B cell (primary cell): ENCODE measurements at regions not wholly inside any gene's neighbourhood (a gene's known extent, or its start where the extent isn't known, plus 50 kb on each side); places are given as distances from the start of the nearest gene placed in this dataset.

ENCODE experiments used
- ATAC-seq: fragments of 200-7000 bp; cut with Tn5 transposase; one replicate; pipeline ENCODE4 v1.10.0; 2021; ENCODE audit warnings: low read depth, mild to moderate bottlenecking, moderate number of reproducible peaks, moderate library complexity
- CTCF ChIA-PET: fragments of 350-600 bp; sonication (Branson Sonifier 250); formaldehyde crosslinking; loops from one replicate; lab custom pipeline; 2021; ENCODE audit warnings: antibody characterized with exemption, inconsistent platforms; lab: Charles Lee
- POLR2A ChIA-PET: fragments of 350-600 bp; sonication (Branson Sonifier 250); formaldehyde crosslinking; loops from one replicate; lab custom pipeline; 2021; ENCODE audit warnings: antibody characterized with exemption; lab: Charles Lee
- DNase-seq: peaks from one replicate; pipeline ENCODE4 v3.0.0; 2013
- H2AFZ ChIP-seq: 2 replicates; pipeline ENCODE4 v1.6.1; 2012; ENCODE audit warnings: mild to moderate bottlenecking, low read depth, low read length; ENCODE audit not compliant: insufficient read depth, poor library complexity, severe bottlenecking
- H3K27ac ChIP-seq, 2 donors: 1 replicate in 1 of 2; 2 replicates in 1 of 2; pipeline ENCODE4 v1.5.1; 2012 to 2013; ENCODE audit warnings: low read length in 2 of 2, mild to moderate bottlenecking in 2 of 2, moderate library complexity in 1 of 2
- H3K27me3 ChIP-seq, 4 experiments: fragments of 200-600 bp in 1 of 4; sonication (generic) in 1 of 4; replicated peaks in 1 of 4; 1 replicate in 2 of 4; 2 replicates in 2 of 4; pipeline versions ENCODE4 v1.6.1 to v1.7.0; 2013 to 2016; ENCODE audit warnings: low read length in 3 of 4, mild to moderate bottlenecking in 2 of 4, mixed read lengths in 1 of 4, moderate library complexity in 1 of 4; ENCODE audit not compliant: insufficient read depth in 4 of 4, control insufficient read depth in 3 of 4; ENCODE audit errors: control extremely low read depth in 1 of 4
- H3K36me3 ChIP-seq, 2 experiments: replicated peaks in 1 of 2; 1 replicate in 1 of 2; 2 replicates in 1 of 2; pipeline versions ENCODE4 v1.6.1 to v1.7.1; 2013; ENCODE audit warnings: low read length in 1 of 2; ENCODE audit not compliant: insufficient read depth in 2 of 2, control insufficient read depth in 1 of 2; ENCODE audit errors: control extremely low read depth in 1 of 2, extremely low read depth in 1 of 2
- H3K4me1 ChIP-seq, 2 donors: fragments of 200-600 bp in 1 of 2; sonication (generic) in 1 of 2; 1 replicate in 1 of 2; 2 replicates in 1 of 2; pipeline versions ENCODE4 v1.5.1 to v1.6.1; 2013 to 2017; ENCODE audit warnings: low read length in 2 of 2; ENCODE audit not compliant: control insufficient read depth in 2 of 2, insufficient read depth in 2 of 2
- H3K4me2 ChIP-seq: replicated peaks from 2 replicates; pipeline ENCODE3; 2012; ENCODE audit warnings: mild to moderate bottlenecking, low read depth, low read length; ENCODE audit not compliant: poor library complexity, severe bottlenecking
- H3K4me3 ChIP-seq, 5 experiments: fragments of 200-600 bp in 1 of 5; sonication (generic) in 1 of 5; 1 replicate in 3 of 5; 2 replicates in 2 of 5; pipeline versions ENCODE4 v1.5.1 to v1.7.0; 2011 to 2016; ENCODE audit warnings: low read length in 4 of 5, mild to moderate bottlenecking in 4 of 5, low read depth in 2 of 5, control low read depth in 1 of 5, moderate library complexity in 1 of 5; ENCODE audit not compliant: insufficient read depth in 1 of 5; ENCODE audit errors: control extremely low read depth in 1 of 5, extremely low read depth in 1 of 5
- H3K79me2 ChIP-seq: fragments of 200-600 bp; sonication (generic); one replicate; pipeline ENCODE4 v1.6.0; 2016; ENCODE audit warnings: low read length; ENCODE audit not compliant: control insufficient read depth, insufficient read depth
- H3K9ac ChIP-seq: fragments of 200-600 bp; sonication (generic); 2 replicates; pipeline ENCODE4 v1.6.1; 2017; ENCODE audit warnings: mild to moderate bottlenecking, low read length, moderate library complexity
- H3K9me3 ChIP-seq, 3 donors: one replicate each; pipeline versions ENCODE4 v1.6.1 to v1.7.1; 2013; ENCODE audit warnings: low read length in 2 of 3; ENCODE audit not compliant: control insufficient read depth in 2 of 3, insufficient read depth in 1 of 3; ENCODE audit errors: control extremely low read depth in 1 of 3
- H4K20me1 ChIP-seq: 2 replicates; pipeline ENCODE4 v1.6.0; 2012; ENCODE audit warnings: mild to moderate bottlenecking, low read length; ENCODE audit not compliant: insufficient read depth, control insufficient read depth, poor library complexity, severe bottlenecking
- H3K27ac Mint-ChIP-seq: one replicate; pipeline ENCODE4 v1.8.0; 2021; ENCODE audit warnings: mixed read lengths
- H3K27me3 Mint-ChIP-seq: one replicate; pipeline ENCODE4 v1.8.0; 2021; ENCODE audit warnings: mixed read lengths
- H3K4me1 Mint-ChIP-seq: one replicate; pipeline ENCODE4 v1.8.0; 2021; ENCODE audit warnings: mixed read lengths
- H3K4me3 Mint-ChIP-seq: one replicate; pipeline ENCODE4 v1.8.0; 2021; ENCODE audit warnings: mixed read lengths
- H3K9me3 Mint-ChIP-seq: one replicate; pipeline ENCODE4 v1.8.0; 2022; ENCODE audit warnings: mixed read lengths; ENCODE audit not compliant: insufficient read depth
- EZH2 ChIP-seq: IDR thresholded peaks from 2 replicates; pipeline ENCODE4 v1.6.1; 2012; ENCODE audit warnings: borderline replicate concordance, low read depth, mild to moderate bottlenecking, moderate library complexity, low read length; ENCODE audit not compliant: insufficient read depth, poor library complexity, severe bottlenecking
- WGBS: methylation state at CpG from one replicate; pipeline ENCODE4 v1.1.5; 2013; ENCODE audit warnings: missing lambda C conversion rate; ENCODE audit not compliant: insufficient coverage; 5-methylcytosine and 5-hydroxymethylcytosine counted together
- intact Hi-C: fragments of 100-400 bp; cut with micrococcal nuclease; formaldehyde crosslinking; loops from one replicate; pipeline ENCODE4 v1.10.0; 2022
- TF ChIP-seq, protein P1 (sequence below): fragments of 200-600 bp; IDR thresholded peaks from one replicate; pipeline ENCODE4 v1.8.0; 2022; ENCODE audit warnings: antibody characterized with exemption, mild to moderate bottlenecking

DNA sequence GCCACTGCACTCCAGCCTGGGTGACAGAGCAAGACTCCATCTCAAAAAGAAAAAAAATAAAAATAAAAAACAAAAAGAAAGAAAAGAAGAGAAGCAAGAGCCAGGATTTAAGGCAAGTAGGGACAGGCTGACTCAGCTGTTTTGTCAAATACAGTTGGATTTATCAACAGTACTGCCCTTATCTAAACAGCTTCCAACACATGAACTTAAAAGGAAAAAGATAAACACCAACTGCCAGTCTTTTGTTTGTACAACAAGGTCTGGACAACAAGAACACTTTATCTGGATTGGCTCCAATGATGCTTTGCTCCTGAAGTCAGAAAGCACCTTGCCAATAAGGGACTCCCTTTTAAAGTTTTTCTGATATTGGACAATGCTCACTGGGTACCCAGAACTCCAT lies 886.0 kb downstream of the ADGRL2 start:
- no peak overlapping the region for H3K27ac ChIP-seq
- H3K9me3 ChIP-seq = peaks cover 0 to 12% (median 3%) of the 10 kb centered on the region in 3 donors
- intact Hi-C loops = no loop called here
- H3K27me3 ChIP-seq = no peaks in the 10 kb centered on the region
- no peaks in the 10 kb centered on the region for H3K36me3 ChIP-seq
- no peak overlapping the region for H3K9ac ChIP-seq
- no peaks in the 10 kb centered on the region for H3K79me2 ChIP-seq
- Mint-ChIP-seq H3K4me3 (no peak overlapping the region), H3K9me3 (no peaks in the 10 kb centered on the region), H3K4me1 (no peaks in the 10 kb centered on the region), H3K27ac (no peak overlapping the region), H3K27me3 (no peaks in the 10 kb centered on the region)
- ATAC-seq (no peak), DNase-seq (no peak)
- H4K20me1 ChIP-seq = no peaks in the 10 kb centered on the region
- H2AFZ ChIP-seq = no peak overlapping the region
- no peak overlapping the region for H3K4me2 ChIP-seq
- H3K4me1 ChIP-seq = no peaks in the 10 kb centered on the region
- no peak overlapping the region for H3K4me3 ChIP-seq
- ChIA-PET POLR2A (no interaction called here), CTCF (no interaction called here)
- TF ChIP-seq, protein P1, sequence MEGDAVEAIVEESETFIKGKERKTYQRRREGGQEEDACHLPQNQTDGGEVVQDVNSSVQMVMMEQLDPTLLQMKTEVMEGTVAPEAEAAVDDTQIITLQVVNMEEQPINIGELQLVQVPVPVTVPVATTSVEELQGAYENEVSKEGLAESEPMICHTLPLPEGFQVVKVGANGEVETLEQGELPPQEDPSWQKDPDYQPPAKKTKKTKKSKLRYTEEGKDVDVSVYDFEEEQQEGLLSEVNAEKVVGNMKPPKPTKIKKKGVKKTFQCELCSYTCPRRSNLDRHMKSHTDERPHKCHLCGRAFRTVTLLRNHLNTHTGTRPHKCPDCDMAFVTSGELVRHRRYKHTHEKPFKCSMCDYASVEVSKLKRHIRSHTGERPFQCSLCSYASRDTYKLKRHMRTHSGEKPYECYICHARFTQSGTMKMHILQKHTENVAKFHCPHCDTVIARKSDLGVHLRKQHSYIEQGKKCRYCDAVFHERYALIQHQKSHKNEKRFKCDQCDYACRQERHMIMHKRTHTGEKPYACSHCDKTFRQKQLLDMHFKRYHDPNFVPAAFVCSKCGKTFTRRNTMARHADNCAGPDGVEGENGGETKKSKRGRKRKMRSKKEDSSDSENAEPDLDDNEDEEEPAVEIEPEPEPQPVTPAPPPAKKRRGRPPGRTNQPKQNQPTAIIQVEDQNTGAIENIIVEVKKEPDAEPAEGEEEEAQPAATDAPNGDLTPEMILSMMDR = no peak
- TF ChIP-seq EZH2 = no peak

DNA sequence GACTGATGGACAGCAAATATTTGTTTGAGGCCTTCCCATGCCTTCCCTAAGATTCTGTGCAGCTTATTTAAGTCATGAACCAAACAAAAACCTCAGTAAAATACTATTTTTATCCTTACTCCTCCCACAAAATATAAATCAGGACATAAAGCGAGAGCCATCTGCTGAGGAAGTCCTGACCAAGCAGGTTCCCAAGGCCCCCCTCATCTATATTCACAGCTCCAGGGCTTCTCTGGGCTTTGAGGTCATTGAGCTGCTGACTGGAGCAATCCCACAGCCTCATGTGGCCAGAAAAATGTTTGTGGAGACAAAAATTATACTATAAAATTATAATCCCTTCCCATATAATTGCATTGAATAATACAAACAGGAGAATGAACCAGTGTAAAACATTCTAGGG lies 846.2 kb downstream of the ADGRL2 start:
- H3K27me3 Mint-ChIP-seq = no peaks in the 10 kb centered on the region
- H3K4me1 Mint-ChIP-seq = no peaks in the 10 kb centered on the region
- ATAC-seq = no peak
- ChIA-PET CTCF (no interaction called here), POLR2A (no interaction called here)
- Histone ChIP-seq H3K36me3 (no peaks in the 10 kb centered on the region), H3K27me3 (no peaks in the 10 kb centered on the region), H3K79me2 (no peaks in the 10 kb centered on the region), H2AFZ (no peak overlapping the region), H3K9ac (no peak overlapping the region), H3K4me2 (no peak overlapping the region), H3K9me3 (peaks cover 0 to 1% (median 0%) of the 10 kb centered on the region in 3 donors), H3K4me1 (no peaks in the 10 kb centered on the region), H3K27ac (no peak overlapping the region), H3K4me3 (no peak overlapping the region), H4K20me1 (no peaks in the 10 kb centered on the region)
- no peak for TF ChIP-seq EZH2
- TF ChIP-seq, protein P1 = no peak
- 0% methylated on average over 1 of the region's 1 CpG for WGBS
- peaks cover 2% of the 10 kb centered on the region for H3K9me3 Mint-ChIP-seq
- no peak overlapping the region for H3K4me3 Mint-ChIP-seq
- intact Hi-C loops = no loop called here
- H3K27ac Mint-ChIP-seq = no peak overlapping the region
- DNase-seq = no peak
